ENCODE measurements at regions not wholly inside any gene's neighbourhood (a gene's known extent, or its start where the extent isn't known, plus 50 kb on each side); places are given as distances from the start of the nearest gene placed in this dataset.
"Not testable (repeated sequence)": the region's sequence is repeated elsewhere in the genome, so short reads cannot be mapped to it uniquely, and the experiment has no call there.

DNA sequence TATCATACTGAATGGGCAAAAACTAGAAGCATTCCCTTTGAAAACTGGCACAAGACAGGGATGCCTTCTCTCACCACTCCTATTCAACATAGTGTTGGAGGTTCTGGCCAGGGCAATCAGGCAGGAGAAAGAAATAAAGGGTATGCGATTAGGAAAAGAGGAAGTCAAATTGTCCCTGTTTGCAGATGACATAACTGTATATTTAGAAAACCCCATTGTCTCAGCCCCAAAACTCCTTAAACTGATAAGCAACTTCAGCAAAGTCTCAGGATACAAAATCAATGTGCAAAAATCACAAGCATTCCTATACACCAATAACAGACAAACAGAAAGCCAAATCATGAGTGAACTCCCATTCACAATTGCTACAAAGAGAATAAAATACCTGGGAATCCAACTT lies 52.5 kb upstream of the CCDC71L start:
- not testable (repeated sequence) for DNase-seq

DNA sequence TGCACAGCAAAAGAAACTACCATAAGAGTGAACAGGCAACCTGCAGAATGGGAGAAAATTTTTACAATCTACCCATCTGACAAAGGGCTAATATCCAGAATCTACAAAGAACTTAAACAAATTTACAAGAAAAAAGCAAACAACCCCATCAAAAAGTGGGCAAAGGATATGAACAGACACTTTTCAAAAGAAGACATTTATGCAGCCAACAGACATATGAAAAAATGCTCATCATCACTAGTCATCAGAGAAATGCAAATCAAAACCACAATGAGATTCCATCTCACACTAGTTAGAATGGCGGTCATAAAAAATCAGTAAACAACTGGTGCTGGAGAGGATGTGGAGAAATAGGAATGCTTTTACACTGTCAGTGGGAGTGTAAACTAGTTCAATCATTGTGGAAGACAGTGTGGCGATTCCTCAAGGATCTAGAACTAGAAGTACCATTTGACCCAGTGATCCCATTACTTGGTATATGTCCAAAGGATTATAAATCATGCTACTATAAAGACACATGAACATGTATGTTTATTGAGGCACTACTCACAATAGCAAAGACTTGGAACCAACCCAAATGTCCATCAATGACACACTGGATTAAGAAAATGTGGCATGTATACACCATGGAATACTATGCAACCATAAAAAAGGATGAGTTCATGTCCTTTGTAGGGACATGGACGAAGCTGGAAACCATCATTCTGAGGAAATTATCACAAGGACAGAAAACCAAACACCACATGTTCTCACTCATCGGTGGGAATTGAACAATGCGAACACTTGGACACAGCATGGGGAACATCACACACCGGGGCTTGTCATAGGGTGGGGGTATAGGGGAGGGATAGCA lies 53.9 kb upstream of the CCDC71L start:
- DNase-seq = not testable (repeated sequence)

DNA sequence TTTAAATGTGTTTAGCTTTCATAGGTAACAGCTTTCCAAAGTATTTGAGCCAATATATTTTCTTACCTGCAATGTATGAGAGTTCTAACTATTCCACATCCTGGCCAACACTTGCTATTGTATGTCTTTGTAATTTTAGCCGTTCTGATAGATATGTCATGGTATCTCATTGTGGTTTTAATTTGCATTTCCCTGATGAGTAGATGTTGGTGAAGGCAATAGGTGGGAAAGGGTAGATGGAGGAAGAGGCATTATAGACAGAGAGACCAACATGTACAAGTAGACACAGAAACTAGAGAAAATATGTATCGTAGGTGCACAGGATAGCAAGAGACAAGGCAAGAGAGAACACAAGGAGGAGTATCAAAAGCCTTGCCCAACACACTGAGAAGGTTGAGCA lies 54.8 kb upstream of the CCDC71L start:
- DNase-seq = no peak

DNA sequence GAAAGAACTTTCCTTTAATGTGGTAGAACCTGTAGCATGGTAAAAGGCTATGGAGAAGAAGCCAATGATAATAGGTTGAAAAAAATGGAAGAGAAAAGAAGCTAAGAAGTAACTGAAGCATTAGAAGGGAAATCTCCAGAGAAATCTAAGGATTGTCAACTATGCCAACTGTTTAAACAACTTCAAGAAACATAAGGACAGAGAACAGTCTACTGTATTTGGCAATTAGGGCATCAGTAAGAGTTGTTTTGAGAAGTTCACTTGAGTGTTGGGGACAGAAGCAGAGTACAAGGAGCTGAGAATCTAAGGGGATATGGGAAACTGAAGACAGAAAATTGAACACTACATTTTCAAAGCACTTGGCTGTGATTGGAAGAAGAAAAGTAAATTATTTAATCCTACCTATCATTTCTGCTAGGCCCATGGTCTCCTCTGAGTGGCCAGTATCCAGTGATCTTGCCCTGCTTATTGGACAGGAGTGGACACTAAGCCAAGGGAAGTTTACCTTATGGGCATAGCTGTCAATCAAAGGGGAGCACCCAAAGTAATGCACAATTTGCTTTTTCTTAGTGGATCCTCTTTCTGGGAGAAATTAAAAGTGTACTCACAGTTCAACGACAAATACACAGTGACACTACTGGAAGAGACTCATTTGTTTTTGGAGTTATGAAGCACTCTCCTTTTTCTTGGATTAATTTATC lies 56.4 kb upstream of the CCDC71L start:
- no peak for DNase-seq

DNA sequence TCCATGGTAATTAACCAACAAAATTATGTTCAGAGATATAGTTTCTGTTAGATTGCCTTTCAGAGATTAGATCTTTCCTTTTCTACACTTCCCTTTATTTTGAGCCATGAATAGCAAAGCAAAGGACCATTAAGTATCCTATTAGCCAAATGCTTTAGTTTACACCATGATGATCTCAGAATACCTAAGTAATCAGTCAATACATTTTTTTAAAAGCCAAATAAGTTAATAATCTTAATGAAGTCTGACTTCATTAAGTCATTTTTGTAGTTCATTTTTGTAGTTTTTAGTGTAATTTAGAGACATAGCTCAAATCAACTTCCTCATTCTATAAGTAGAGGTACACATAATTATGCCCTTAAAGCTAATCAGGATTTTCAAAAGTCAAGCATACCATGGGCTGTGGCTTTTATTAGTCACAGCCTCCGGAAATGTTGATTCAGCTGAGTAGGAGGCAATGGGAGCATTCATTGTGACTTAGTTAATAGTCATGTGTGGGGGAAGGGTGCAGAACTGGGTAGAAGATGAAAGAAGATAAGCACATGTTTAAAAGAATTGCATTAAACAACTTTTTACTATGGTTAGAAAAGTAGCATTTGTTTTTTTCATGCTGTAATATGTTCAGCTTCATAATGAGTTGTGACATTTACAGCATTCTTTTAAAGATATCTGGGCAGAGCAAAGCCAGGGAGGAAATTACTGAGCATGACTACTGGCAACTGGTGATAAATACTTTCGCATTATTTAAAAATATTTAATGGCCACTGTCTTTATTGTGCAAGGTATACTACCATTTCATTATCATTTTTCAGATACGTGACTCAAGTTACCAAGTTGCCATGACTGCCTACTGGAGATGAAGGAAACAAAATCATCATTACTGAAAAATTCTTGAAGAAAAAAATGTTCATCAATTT lies 57.3 kb upstream of the CCDC71L start:
- DNase-seq = no peak

DNA sequence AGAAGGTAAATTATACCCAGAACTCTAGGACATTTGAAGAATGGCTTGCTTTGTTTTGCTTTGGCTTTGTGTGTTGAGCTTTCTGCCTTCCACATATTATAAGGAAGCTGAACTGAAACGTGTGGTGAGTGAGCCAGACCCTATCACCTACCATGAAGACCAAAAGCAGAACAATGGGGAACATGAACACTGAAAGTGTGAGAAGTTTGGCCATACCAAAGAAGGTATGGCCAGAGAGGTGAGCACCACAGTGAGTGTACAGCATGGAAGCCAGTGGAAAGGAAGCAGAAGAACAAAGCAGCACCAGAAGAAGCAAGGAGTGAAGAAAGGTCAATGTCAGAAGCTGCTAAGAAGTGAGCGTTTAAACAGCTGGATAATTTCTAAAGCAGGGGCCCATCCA lies 59.7 kb upstream of the CCDC71L start:
- no peak for DNase-seq

DNA sequence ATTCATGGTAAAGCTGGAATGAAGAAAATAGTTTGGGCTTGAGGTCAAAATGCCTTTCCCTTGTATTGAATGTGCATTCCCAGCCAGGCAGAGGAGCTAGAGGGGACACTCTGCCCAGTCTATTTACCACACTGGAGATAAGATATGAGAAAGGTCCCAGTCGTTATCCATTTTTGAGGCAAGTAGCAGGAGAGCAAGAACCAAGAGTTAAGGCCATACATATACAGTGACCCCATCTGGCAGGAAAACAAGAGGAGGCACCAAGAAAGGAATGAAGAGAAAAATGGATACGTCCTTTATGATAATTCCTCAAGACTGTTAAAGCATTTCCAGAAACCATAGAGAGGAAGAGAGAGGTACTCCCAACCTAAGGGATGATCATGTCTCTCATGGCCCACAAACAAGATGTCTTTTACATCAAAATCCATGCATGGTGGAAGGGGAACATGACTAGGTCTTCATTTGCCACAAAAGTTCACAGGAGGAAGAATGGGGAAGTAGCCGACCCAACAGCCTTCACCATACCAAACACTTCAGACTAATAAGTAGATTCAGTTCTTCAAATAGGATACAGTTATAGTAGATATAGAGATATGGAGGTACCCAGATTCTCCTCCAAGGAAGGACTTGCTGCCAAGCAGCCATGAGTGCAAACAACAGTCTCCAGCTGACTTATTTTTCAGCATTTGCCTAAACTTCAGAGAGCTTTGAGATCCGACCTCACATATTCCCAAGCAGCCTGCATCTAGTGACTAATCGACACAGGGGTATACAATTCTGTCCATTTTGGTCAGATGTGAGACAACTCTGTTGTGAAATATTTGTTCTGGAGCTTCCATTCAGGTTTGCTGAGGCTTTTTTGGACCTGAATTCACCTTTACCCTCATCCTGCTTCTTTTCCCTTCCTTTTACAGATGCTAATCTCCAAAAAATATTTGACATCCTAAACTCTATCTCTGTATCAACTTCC lies 61.1 kb upstream of the CCDC71L start:
- DNase-seq = no peak

DNA sequence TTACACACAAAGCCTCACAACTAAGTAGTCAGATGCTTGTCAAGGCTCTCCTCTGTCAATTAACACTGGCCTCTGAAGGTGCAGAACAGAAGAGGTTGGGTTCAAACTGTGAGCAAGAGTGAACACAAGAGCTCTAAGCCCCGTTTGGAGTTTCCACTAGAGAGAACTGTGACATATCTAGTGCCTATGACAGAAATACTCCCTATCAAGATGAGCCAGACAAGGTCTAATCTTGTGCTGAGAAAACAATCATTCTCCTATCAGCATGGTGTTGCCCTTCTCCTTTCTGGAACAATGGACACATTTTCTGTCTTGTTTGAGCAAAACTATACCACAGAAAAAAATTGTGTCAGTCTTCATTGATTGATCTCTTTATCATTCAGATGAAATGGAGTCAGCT lies 62.4 kb upstream of the CCDC71L start:
- no peak for DNase-seq

DNA sequence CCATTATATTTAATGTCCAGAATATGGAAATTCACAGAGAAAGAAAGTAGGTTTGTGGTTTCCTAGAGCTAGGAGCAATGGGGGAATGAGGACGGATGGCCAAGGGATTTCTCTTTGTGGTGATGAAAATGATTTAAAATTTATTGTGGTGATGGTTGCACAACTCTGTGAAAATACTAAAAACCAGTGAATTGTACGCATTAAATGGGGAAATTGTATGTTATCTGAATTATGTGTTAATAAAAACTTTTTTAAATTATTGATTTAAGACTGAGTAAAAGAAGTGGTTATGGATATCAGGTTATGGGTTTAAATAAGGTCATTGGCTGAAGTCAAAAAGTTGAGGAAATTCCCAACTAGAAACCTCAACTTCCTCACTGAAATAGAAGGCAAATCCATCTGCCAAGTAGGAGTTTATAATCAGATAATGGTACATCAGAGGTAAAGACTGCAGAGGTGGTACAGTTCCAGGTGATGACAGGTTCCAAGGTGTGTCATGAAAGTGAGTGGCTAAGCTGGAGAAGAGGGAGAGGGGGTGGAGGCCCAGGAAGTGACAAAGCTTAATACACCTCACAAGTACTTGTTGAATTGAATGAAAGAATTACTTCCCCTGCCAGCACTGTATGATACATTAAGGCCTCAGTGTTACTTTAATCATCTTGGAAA lies 68.9 kb upstream of the CCDC71L start:
- DNase-seq = no peak

DNA sequence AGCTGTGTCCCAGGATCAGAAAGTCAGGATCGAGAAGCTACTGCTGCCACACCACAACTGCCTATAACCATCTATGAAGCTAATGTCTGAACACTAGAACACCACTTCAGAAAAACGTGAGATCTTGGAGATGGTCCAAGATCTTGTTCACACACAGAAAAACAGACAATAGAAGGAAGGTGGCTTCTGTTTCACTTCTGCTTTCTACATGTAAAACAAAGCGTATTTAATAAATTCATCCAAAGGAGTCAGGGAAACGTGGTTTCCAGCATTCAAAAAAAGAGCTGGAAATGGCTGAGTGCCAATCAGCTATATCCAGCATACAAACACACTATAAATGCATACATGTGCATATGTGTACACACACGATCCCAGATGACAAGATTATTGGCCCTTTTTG lies 70.2 kb upstream of the CCDC71L start:
- no peak for DNase-seq

DNA sequence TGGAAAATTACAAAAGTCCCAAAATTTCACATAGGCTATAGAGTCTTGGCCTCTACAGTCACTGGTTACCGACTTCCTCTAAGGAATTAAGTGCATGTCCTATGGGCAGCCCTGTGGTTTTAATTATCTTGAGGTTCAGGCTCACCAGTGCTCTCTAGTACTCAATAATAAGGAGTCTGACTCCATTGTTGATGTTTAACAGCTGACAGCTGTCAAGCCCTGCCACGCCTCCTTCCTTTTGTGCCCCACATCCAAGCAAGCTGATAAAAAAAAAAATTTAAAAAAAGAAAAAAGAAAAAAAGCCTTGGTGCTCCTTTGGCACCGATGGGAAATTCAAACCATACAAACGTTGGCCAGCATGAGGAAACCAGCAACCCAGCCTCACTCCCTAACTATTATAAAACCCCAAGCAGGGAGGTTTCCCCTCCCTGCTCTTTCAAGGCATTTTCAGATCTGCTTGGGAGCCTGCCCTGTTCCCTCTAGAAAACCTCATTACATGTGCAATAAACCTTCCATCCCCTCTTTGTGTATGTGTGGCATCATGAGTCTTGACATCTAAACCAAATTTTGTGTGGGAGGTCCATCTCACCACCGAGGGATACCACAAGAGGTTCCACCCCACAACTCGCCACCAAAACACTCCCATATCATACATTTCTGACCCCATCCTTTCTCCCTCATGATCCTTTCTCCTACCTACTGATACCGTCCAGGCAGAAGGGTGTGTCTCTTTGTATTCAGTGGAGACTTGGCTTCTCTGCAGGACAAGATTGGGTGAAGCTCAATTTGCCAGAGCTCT lies 70.9 kb upstream of the CCDC71L start:
- DNase-seq = no peak

DNA sequence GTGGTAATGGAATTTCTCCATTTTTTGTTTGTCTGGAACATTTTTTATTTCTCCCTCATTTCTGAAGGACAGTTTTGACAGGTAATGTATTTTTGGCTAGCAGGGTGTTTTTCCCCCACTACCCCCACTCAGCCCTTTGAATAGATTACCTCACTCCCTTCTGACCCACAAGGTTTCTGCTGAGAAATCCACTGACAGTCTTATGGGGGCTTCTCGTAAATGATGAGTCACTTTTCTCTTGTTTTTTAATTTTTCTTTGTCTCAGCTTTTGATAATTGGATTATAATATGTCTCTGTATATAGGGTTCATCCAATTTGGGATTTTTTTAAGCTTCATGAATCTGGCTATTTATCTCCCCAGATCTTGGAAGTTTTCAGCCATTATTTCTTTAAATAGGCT lies 74.7 kb upstream of the CCDC71L start:
- DNase-seq = no peak

DNA sequence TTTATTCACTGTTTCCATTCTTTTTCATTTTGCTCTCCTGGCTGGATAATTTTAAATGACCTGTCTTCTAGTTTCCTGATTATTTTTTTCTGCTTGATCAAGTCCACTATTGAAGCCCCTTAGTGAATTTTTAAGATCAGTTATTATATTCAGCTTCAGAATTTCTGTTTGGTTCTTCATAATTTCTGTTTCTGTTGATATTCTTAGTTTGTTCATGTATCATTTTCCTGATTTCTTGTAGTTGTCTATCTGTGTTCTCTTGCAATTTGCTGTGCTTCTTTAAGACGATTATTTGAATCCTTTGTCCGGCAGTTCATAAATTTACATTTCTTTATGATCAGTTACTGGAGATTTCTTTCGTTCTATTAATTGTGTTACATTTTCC lies 75.2 kb upstream of the CCDC71L start:
- DNase-seq = no peak

DNA sequence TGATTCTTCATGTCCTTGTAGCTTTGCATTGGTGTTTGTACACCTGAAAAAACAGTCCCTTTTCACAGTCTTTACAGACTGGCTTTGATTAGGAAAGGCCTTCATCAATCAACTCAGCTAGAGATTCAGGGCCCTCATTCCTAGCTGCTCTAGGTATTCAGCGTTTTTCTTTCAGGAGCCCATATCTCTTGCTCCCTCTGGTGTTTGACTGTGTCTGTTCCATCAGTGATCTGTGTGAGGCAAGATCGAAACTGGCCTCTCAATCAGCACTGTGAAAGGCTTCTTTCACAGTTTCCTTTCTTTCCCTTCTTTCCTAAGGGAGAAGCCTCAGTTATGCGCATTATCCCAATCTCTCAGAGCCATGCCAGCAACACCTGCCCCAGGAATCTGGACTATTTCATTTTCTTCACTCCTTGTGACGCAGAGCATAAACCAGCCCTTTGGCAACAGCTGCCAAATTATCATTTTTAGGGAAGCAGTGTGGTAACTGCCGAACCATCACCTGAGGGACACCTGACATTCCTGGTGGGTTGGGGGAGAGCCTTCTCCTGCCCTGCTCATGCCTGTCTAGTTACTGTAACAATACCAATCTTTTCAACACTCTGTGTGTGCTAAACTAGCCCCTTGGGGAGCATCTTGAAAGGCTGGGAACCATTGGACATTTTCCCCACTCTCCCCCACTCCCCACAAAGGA lies 75.7 kb upstream of the CCDC71L start:
- DNase-seq = no peak

DNA sequence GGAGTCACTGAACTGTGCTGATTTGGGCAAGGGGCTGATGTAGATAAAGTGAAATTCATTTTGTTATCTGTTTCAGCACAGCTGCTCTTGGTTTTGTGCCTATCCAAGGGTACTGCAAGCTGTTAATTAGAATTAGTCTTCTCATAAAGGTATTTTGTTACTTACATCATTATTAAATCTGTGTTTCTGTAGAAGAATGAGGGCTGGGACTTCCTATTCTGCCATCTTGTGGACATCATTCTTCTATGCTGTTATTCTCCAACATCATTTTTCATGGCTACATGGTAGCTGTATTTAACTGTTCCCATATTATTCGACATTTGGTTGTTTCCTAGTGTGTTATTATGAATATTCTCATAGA lies 76.2 kb upstream of the CCDC71L start:
- no peak for DNase-seq

DNA sequence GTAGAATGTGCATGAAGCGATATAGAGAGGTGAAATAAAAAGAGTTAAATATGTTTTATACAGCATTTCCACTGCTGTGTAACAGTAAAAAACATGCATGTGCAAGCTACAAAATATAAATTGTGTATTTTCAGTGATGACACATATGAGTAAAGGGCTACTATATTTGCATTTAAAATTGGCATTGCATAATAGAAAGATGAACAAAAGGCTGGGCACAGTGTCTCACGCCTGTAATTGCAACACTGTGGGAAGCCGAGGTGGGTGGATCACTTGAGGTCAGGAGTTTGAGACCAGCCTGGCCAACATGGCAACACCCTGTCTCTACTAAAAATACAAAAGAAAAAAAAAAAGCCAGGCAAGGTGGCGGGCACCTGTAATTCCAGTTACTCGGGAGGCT lies 79.8 kb upstream of the CCDC71L start:
- DNase-seq = no peak

DNA sequence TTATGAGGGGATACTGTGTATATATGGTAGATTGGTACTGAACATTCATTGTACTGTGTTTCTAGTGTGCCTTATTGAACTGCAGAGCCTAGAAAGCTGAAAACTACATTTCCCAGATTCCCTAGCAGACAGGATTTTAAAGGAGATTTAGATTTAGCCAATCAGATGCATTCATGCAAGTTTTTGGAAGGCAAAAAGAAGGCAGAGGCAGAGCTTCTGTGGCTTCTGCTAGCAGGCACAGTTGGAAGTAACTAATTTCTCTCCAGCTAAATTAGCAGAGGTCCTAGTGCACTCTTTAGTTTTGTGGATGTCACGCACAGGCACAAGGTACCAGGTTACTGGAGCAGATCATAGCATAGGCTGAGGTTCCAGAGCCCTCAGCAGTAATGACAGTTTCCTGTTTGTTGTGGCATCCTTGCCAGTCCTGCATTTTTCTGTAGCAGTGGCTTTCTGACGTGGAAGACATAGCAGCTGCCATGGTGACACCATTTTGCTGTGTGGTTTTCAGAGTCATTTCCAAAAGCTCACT lies 83.7 kb upstream of the CCDC71L start:
- DNase-seq = no peak

DNA sequence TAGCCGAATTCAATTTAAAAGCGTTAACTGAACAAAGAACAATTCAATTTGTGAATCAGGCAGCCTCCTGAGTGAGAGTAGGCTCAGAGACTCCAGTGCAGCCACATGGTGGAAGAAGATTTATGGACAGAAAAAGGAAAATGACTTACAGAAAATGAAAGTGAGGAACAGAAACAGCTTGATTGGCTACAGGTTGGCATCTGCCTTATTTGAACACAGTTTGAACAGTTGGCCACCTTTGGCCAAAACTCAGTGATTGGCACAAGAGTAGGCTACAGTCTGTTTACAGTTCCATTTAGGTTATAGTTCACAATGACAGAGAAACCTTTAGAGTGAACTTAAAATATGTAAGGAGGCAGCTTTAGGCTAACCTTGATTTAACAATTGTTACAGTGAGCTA lies 86.3 kb upstream of the CCDC71L start:
- not testable (repeated sequence) for DNase-seq

DNA sequence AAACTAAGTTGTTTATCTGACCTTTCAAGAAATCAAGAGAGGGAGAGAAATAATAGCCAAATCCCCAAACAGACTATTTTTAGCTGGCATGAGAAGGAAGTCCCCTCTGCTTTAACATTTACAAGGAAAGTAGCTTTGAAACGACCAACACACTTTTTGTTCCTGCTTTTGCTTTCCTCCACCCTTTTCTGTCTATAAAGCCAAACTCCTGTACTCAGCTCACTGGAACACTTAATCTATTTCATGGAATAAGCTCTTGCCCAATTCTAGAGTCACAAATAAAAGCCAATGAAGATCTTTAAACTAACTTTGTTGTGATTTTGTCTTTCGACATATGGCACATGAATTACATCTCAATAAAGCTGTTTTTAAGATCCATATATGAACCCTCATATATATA lies 86.8 kb upstream of the CCDC71L start:
- DNase-seq = no peak

DNA sequence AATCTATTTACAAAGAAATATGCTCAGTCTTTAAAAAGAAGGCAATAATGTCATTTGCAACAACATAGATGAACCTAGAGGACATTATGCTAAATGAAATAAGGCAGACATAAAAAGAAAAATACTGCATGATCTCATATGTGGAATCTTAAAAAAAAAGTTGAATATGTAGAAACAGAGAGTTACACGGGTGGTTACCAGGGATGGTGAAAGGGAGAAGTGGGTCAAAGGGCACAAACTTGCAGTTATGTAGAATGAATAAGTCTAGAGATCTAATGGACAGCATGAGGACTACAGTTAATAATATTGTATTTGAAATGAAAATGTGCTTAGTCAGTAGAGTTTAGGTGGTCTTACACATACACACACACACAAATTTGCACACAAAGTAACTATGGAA lies 88.2 kb upstream of the CCDC71L start:
- no peak for DNase-seq

Measured in NCI-H510A (cell line).